Renal cortical epithelial cell (primary cell): ENCODE measurements at regions not wholly inside any gene's neighbourhood (a gene's known extent, or its start where the extent isn't known, plus 50 kb on each side); places are given as distances from the start of the nearest gene placed in this dataset.

Experiments used
- DNase-seq: peaks from one replicate; pipeline ENCODE4 v3.0.0-alpha.2; 2011; ENCODE audit warnings: low read depth

- DNase-seq: no peak
These were observed 367.2 kb downstream of the FIGN start for GRCh38 chr2:163368655-163369054.

GRCh38 chr2:163367825-163368582 is 367.8 kb downstream of the FIGN start:
- DNase-seq: no peak

DNA sequence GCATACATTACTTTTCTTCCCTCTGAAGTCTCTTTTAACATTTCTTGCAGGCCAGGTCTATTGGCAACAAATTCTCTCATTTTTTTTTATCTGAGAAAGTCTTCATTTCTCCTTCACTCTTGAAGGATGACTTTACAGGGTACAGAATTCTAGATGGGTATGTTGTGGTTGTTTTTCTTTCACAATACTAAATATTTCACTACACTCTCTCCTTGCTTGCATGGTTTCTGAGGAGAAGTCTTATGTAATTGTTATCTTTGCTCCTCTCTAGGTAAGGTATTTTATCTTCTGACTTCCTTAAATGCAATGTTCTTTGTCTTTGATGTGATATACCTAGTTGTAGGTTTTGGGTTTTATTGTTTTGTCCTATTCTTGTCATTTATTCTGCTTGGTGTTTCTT is 371.1 kb downstream of the FIGN start:
- peak; percentile 22 for DNase-seq

DNA sequence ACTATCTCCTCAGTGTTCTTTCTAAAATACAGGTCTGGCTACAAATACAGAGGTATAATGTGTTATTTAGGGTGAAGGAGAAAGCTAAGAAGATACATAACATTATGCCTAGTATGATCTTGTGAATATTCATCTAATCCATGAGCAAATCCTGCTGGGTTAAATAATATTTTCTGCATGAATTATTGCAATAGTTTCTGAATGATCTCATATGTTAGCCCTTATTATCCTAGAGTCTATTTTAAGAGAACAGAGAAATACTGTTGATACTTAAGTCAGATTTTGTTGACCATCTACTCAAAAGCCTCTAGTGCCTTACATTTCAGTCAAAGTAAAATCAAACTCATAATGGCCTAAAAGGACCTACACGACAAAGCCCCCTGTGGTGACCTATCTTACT is 382.3 kb downstream of the FIGN start:
- DNase-seq: no peak

DNA sequence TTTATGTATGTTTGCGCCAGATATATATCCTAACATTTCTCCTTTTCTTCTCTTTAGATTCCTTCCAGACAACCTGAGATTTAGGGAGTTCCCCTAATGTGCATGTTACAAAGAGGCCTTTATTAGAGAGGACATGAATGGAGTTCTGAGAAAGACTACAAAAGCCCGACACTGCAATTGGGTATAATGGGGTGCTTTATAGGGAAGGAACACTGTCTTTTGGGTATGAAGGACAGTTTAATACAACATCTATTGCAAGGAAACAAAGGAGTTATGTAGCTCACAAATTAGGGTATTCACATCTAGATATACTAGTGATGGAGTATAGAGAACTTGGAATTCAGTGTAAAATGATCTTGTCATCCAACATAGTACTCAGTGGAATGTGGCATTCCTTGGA is 383.8 kb downstream of the FIGN start:
- no peak for DNase-seq

DNA sequence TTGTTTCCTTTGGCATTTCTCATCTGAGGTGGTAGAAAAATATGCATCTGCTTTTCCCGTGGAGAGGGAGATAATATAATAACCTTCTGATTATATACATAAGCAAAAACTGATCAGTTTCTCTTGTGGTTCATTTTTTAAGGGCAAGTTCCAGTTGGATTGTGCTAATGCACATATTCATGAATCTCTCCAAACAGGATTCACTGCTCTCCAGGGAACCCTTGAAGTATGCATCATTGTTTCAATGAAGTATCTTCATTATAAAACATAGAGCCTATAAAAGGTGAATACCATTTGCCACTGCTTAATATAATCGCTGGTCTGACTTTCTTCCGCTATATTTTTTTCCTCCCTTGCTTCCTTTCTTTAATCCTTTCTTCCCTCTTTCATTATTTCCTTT is 384.7 kb downstream of the FIGN start:
- no peak for DNase-seq

- peak; percentile 73 for DNase-seq
These were observed 386.9 kb downstream of the FIGN start for GRCh38 chr2:163348857-163349380.

DNA sequence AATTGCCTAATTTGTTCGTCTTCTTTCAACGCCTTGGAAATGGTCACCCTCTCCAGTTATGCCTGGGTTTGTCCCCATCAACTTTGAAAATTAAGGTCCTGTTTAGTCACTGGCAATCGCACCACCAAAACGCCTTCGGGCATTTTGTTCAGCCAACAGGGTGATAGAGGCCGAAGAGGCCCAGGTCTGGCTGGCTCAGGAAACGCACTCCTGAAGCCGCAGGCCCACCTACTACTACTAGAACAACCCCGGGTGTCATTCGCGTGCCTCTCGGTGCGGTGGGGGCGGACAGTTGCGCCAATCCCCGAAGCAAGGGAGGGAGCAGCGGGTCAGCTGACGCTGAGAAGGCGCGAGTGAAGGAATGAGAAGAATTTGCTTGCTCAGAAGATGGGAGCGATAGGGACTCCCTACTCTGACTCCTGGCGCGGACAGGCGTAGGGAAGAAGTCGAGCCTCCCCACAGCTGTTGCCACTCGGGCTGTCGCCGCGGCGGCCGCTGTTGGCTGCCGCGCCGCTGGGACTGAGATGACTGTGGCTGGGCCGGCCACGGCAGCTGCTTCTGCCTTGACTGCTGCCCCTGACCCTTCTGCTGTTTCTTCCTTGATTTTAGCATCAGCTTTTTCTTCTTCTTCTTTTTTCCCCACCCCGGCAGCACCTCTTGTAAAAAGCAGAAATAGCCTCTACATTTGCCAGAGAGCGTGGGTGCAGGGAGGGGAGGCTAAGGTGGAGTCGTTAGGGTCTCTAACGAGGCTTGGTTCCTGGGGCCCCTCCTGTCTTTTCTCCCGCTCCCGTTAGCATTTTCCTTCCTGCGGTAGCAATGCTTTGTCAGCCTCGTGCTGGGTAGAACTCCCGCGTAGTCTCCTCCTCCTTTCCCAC is 387.6 kb downstream of the FIGN start:
- peak; percentile 80 for DNase-seq

DNA sequence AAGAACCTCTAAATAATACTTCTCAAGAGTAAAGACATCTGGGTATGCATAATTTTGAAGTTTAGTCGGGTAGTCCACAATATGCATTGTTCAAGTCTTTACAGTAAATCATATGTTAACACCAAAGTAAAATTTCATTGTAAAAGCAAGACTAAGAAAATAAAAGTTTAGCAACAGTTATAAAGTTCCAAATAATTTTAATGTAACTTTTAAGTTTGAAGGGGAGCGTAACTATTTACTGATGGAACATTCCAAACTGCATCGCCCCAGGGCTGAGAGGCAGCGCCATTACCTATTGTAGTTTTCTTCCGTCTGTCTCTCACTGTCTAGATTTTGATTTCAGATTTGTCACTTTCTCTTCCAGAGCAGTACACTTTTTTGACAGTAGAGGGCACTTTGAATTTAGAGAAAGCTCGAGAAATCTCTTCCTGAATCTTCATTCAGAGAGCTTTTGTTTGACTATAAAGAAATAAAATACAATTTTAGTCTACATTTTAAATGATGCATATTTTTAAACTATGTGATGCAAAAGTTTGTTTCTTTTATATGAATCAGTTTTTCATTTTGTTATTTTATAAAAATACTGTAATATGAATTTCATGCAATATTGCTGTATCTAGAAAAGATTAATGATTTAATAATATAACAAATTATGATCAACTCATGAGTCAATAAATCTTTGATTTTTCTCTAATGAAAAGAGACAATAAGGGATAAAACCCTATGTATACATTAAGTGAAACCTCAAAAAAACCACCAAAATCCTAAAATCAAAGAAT is 389.8 kb downstream of the FIGN start:
- DNase-seq: peak; percentile 70

DNA sequence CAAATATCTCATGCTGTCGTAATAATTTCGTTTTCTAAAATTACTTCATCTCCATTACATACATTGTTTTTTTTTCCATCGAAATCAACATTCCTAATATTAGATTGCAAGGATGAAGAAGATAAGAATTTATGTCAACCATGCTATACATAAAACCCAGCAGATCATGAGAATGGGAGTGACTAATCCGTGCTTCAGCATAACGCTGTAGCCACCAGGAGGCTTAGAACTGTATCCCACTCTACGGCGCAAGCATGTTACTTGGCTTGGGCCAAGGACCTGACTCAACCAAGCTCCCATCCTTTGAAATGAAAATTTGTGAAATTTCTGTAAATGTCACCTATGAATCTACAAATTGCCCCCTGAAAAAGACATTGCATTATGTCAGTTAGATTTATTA is 392.5 kb downstream of the FIGN start:
- DNase-seq: no peak

DNA sequence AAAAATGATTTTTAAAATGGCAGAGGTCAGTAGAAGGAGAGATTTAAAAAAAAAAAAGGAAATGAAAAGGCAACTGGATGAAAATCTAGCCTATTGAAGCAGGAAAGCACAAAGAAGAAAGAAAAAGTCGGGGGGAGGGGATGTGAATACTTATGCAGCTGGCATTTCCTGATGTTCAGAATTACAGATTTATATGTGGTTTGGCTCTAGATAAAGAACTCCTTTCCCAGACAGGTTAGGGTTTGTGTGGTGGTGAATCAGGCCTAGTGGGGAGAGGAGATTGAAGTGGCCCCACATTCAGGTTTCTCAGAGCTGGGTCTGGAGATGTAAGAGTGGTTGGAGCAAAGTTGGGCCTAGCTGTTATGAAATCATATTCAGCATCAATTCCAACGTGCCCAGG is 394.4 kb downstream of the FIGN start:
- DNase-seq: peak; percentile 54

- no peak for DNase-seq
These were observed 397.5 kb downstream of the FIGN start for GRCh38 chr2:163338270-163338669.

- no peak for DNase-seq
These were observed 411.1 kb downstream of the FIGN start for GRCh38 chr2:163324677-163325076.

- no peak for DNase-seq
These were observed 416.8 kb downstream of the FIGN start for GRCh38 chr2:163319006-163319405.

DNA sequence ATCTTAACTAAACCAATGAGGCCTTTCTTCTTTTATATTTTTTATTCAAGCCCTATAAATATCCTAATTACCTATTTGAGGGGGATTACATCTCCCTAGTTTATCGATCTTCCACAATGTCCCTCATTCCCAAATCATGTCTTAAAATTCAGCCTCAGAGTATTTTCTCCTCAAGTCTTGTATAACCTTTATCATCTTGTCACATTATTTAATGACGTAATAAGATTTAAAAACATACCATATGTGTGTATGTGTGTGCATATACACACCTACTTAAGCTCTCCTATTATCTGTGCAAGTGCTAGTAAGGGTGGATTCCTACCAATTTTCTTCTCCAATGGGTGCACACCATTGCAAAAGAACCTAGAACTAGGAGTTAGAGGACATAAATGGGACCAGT is 421.1 kb downstream of the FIGN start:
- no peak for DNase-seq

DNA sequence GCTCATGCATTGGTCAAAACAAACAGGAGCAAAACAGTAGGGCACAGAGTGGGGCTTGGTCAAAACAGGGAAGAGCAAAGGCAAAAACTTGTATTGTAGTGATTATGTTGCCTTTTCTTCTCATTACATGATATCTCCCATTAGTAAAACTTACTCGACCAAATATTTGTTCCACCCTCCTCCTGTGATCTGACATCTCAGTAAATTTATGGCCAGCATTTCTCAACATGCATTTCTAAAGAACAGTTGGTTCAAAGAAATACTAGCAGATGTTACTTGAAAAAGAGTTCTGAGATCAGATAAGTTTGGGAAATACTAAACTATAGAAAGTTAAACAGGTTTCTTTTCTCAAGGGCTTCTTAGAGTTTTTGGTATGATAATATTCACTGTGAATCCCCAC is 423.1 kb downstream of the FIGN start:
- DNase-seq: no peak

- DNase-seq: no peak
These were observed 429.2 kb downstream of the FIGN start for GRCh38 chr2:163306647-163307046.

DNA sequence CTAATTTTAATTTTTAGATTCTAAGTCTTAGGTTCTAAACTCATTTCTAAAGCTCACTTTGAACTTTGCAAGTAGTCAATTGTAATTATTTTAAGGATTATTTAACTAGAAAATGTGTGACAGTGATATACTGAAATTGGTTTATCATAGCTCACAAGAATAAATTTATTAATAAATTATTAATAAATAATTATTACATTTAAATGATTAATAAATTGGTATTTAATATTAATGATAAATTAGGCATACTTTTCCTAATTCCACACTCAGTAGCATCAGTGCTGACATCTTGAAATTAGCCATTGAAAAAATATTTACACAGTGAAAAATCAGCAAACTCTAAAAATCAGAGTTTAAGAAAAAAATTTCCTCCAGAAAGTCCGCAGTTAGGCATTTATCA is 433.7 kb downstream of the FIGN start:
- no peak for DNase-seq

- no peak for DNase-seq
These were observed 444.0 kb downstream of the FIGN start for GRCh38 chr2:163291790-163292189.

- DNase-seq: no peak
These were observed 443.1 kb upstream of the KCNH7 start for GRCh38 chr2:163281717-163282116.

DNA sequence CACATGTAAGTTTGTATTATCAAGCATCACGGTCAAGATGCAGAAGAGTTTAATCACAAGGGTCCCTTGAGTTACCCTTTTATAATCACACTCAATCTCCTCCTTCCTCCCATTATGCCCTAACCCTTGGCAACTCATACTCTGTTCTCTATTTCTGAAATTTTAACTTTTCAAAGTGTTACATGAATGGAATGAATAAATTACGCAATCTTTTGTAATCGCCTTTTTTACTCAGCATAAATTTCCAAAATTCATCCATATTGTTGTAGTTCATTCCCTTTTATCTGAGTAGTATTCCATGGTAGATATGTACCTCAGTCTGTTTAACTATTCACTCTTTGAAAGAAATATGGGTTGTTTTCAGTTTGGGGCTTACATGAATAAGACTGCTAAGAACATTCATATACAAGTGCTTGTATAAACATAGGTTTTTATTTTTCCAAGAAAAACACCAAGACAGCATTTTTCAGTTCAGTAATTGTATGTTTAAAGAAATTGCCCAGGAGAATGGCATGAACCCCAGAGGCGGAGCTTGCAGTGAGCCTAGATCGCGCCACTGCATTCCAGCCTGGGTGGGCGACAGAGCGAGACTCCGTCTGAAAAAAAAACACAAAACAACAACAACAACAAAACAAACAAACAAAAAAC is 430.9 kb upstream of the KCNH7 start:
- no peak for DNase-seq

DNA sequence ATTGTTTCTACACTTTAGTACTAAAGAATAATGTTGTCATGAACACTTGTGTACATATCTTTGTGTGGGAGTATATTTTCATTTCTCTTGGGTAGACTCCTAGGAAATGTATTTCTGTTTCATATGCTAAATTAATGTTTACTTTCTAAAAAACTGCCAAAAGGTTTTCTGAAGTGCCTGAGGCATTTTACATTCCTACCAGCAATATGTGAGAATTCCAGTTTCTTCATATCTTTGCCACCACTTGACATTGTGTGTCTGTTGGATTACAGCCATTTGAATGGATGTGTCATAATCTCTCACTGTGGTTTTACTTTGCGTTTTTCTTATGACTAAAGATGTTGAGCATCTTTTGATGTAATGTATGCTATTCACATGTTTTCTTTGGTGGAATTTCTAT is 428.2 kb upstream of the KCNH7 start:
- DNase-seq: peak; percentile 63
